ENCODE measurements at regions not wholly inside any gene's neighbourhood (a gene's known extent, or its start where the extent isn't known, plus 50 kb on each side); places are given as distances from the start of the nearest gene placed in this dataset.

- TF ChIP-seq POLR2A (IDR thresholded peaks at IDR 0.05) (no peak), CTCF (IDR thresholded peaks at IDR 0.05) (no peak), POLR2AphosphoS5 (IDR thresholded peaks at IDR 0.05) (no peak), EP300 (IDR thresholded peaks at IDR 0.05; ENCODE audit: low read depth) (no peak)
These were observed 988.9 kb upstream of the ZNF722 start for GRCh38 chr7:63009771-63010170.
